Lung (tissue), 11 donors: ENCODE measurements at regions not wholly inside any gene's neighbourhood (a gene's known extent, or its start where the extent isn't known, plus 50 kb on each side); places are given as distances from the start of the nearest gene placed in this dataset.

Source experiments
- ATAC-seq: fragments of 200-7000 bp; cut with Tn5 transposase; one replicate; pipeline ENCODE4 v1.9.1; 2020; ENCODE audit warnings: moderate number of reproducible peaks; ENCODE audit not compliant: insufficient read depth, low FRiP score
- DNase-seq, 3 donors: peaks; one replicate each; pipeline ENCODE4 v3.0.0-alpha.2; 2013 to 2017
- H3K27ac ChIP-seq, 2 donors: one replicate each; pipeline ENCODE4 v1.5.1; 2013; ENCODE audit warnings: mild to moderate bottlenecking in 2 of 2, moderate library complexity in 2 of 2, control low read depth in 1 of 2, inconsistent platforms in 1 of 2, low read depth in 1 of 2, low read length in 1 of 2
- H3K27me3 ChIP-seq, 3 donors: one replicate each; pipeline ENCODE4 v1.5.1; 2013; ENCODE audit warnings: low read length in 2 of 3; ENCODE audit not compliant: control insufficient read depth in 3 of 3, insufficient read depth in 3 of 3
- H3K36me3 ChIP-seq, 4 donors: one replicate each; pipeline ENCODE4 v1.5.1; 2013; ENCODE audit warnings: low read length in 4 of 4, mild to moderate bottlenecking in 1 of 4, moderate library complexity in 1 of 4; ENCODE audit not compliant: control insufficient read depth in 4 of 4, insufficient read depth in 4 of 4
- H3K4me1 ChIP-seq, 5 donors: one replicate each; pipeline ENCODE4 v1.5.1; 2013; ENCODE audit warnings: low read length in 5 of 5, mild to moderate bottlenecking in 2 of 5, moderate library complexity in 1 of 5; ENCODE audit not compliant: control insufficient read depth in 5 of 5, insufficient read depth in 5 of 5
- H3K4me3 ChIP-seq: one replicate; pipeline ENCODE4 v1.5.1; 2013; ENCODE audit warnings: mild to moderate bottlenecking, control low read depth, moderate library complexity
- H3K9ac ChIP-seq, 2 donors: one replicate each; pipeline ENCODE4 v1.5.1; 2013; ENCODE audit warnings: low read length in 2 of 2, control low read depth in 1 of 2; ENCODE audit not compliant: insufficient read depth in 1 of 2
- H3K9me3 ChIP-seq, 4 donors: one replicate each; pipeline ENCODE4 v1.5.1; 2013; ENCODE audit warnings: low read length in 3 of 4, mild to moderate bottlenecking in 1 of 4, moderate library complexity in 1 of 4; ENCODE audit not compliant: control insufficient read depth in 4 of 4, insufficient read depth in 3 of 4
- WGBS, 2 donors: extraction: QIAGEN DNeasy Blood & Tissue Kit; methylation state at CpG; one replicate each; pipeline ENCODE4 v1.1.7; 2013; 5-methylcytosine and 5-hydroxymethylcytosine counted together
- TF ChIP-seq, protein P1 (sequence below): IDR thresholded peaks from 2 replicates; pipeline ENCODE4 v1.5.1; 2012; ENCODE audit warnings: mild to moderate bottlenecking; ENCODE audit errors: control extremely low read depth, extremely low read depth
- donor health status: control.
- donor health status: control.
- donor health status: Bipolar disorder and iron deficiency.
- donor health status: healthy.
- donor health status: DM: yes; HTN: yes; CAD: no.

- no peak overlapping the region for H3K4me3 ChIP-seq
- DNase-seq (no peak), ATAC-seq (no peak)
- WGBS, 2 donors: 91 to 95% methylated on average over 4 of the region's 4 CpGs
- H3K4me1 ChIP-seq: peaks cover 0 to 35% (median 5%) of the 10 kb centered on the region in 5 donors
- no peaks in the 10 kb centered on the region for H3K36me3 ChIP-seq
- H3K27me3 ChIP-seq: no peaks in the 10 kb centered on the region
- no peak overlapping the region for H3K27ac ChIP-seq
- TF ChIP-seq, protein P1, sequence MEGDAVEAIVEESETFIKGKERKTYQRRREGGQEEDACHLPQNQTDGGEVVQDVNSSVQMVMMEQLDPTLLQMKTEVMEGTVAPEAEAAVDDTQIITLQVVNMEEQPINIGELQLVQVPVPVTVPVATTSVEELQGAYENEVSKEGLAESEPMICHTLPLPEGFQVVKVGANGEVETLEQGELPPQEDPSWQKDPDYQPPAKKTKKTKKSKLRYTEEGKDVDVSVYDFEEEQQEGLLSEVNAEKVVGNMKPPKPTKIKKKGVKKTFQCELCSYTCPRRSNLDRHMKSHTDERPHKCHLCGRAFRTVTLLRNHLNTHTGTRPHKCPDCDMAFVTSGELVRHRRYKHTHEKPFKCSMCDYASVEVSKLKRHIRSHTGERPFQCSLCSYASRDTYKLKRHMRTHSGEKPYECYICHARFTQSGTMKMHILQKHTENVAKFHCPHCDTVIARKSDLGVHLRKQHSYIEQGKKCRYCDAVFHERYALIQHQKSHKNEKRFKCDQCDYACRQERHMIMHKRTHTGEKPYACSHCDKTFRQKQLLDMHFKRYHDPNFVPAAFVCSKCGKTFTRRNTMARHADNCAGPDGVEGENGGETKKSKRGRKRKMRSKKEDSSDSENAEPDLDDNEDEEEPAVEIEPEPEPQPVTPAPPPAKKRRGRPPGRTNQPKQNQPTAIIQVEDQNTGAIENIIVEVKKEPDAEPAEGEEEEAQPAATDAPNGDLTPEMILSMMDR: no peak
- peaks cover 0 to 2% (median 0%) of the 10 kb centered on the region in 4 donors for H3K9me3 ChIP-seq
- H3K9ac ChIP-seq: no peak overlapping the region
These were observed 168.5 kb upstream of the PCDH18 start for GRCh38 chr4:137700751-137701150.

DNA sequence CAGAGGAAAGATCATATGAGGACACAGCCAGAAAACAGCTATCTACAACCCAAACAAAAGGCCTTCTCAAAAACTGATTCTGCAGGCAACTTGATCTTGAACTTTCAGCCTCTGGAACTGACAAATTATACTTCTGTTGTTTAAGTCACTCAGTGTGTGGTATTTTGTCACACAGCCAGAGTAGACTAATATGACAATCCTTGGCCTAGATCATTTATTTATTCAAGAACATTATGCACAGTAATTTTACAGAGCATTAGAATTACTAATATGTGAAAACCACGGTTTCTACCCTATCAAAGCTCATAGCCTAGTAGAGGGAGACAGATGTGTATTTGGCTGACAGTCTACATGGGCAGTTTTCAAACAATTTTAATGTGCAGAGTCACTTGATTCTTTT, 167.8 kb upstream of the PCDH18 start:
- WGBS, 2 donors: 59 to 64% methylated on average over 1 of the region's 1 CpG
- no peak for ATAC-seq
- Histone ChIP-seq H3K27me3 (no peaks in the 10 kb centered on the region), H3K27ac (no peak overlapping the region), H3K9ac (no peak overlapping the region), H3K9me3 (peaks cover 0 to 2% (median 0%) of the 10 kb centered on the region in 4 donors), H3K36me3 (no peaks in the 10 kb centered on the region), H3K4me1 (peaks cover 0 to 29% (median 10%) of the 10 kb centered on the region in 5 donors), H3K4me3 (no peak overlapping the region)
- TF ChIP-seq, protein P1: no peak
- DNase-seq: peak in 2 of 3 donors; percentile 76 to 85

DNA sequence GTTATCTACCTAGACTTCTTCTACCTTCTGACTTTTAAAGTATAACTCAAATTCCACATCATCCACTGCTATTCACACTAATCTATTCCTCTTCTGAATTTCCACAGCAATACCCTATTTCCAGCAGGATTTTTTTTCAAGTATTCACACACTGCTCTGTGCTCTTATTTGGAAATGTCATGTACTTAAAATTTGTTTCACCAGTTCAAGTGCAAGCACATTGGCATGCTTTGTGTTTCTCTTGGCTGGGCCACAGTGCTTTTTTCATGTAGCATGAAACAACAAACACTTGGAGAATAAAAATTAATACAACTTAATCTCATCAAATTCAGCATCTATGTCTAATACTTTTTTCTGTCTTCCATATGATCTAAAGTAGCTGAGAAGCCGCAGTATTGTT, 161.8 kb upstream of the PCDH18 start:
- DNase-seq (peak in 1 of 3 donors; percentile 64), ATAC-seq (no peak)
- TF ChIP-seq, protein P1: no peak
- peaks cover 0 to 4% (median 3%) of the 10 kb centered on the region in 5 donors for H3K4me1 ChIP-seq
- no peak overlapping the region for H3K9ac ChIP-seq
- H3K9me3 ChIP-seq: no peaks in the 10 kb centered on the region
- 82 to 88% methylated on average over 1 of the region's 1 CpG for WGBS, 2 donors
- no peaks in the 10 kb centered on the region for H3K36me3 ChIP-seq
- H3K27me3 ChIP-seq: no peaks in the 10 kb centered on the region
- H3K4me3 ChIP-seq: no peak overlapping the region
- no peak overlapping the region for H3K27ac ChIP-seq

DNA sequence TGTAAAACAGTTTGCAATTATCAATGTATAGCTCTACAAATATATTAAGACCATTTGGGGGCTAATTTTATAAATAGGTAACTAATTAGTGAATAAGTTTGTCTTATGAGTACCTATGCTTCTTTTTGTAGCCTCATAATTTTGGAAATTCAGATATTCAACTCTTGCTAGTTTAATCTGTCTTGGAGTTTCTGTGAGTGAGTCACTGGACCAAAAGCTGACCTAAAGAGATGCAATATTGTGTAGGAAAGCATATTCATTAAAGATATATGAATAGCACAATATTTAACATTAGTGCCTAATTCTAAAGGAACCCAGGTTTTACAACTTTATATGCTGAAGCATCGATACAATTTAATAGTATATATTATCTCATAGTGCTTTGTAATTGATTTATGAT, 161.3 kb upstream of the PCDH18 start:
- peaks cover 0 to 4% (median 3%) of the 10 kb centered on the region in 5 donors for H3K4me1 ChIP-seq
- H3K9me3 ChIP-seq: no peaks in the 10 kb centered on the region
- no peak overlapping the region for H3K27ac ChIP-seq
- H3K27me3 ChIP-seq: no peaks in the 10 kb centered on the region
- ATAC-seq: no peak
- DNase-seq: no peak
- TF ChIP-seq, protein P1: no peak
- 93 to 96% methylated on average over 1 of the region's 1 CpG for WGBS, 2 donors
- H3K4me3 ChIP-seq: no peak overlapping the region
- no peak overlapping the region for H3K9ac ChIP-seq
- H3K36me3 ChIP-seq: no peaks in the 10 kb centered on the region
